Stimulated activated effector memory CD8-positive, alpha-beta T cell treated with anti-CD3 and anti-CD28 coated beads, Interleukin-12 subunit alpha, Interleukin-12 subunit beta, amount 100 ng/mL, for 72 hours (primary cell): ENCODE measurements at regions not wholly inside any gene's neighbourhood (a gene's known extent, or its start where the extent isn't known, plus 50 kb on each side); places are given as distances from the start of the nearest gene placed in this dataset.
"Not testable (repeated sequence)": the region's sequence is repeated elsewhere in the genome, so short reads cannot be mapped to it uniquely, and the experiment has no call there.

Source experiments
- ATAC-seq: fragments of 150-1000 bp; cut with Tn5 transposase; 2 replicates; pipeline ENCODE4 v1.10.0; 2021
- DNase-seq, 2 donors: peaks; one replicate each; pipeline ENCODE4 v3.0.0; 2021 to 2022; ENCODE audit warnings: low spot score in 2 of 2
- H3K27ac Mint-ChIP-seq: one replicate; pipeline ENCODE4 v1.8.0; 2022; ENCODE audit warnings: mild to moderate bottlenecking, mixed read lengths
- H3K36me3 Mint-ChIP-seq: one replicate; pipeline ENCODE4 v1.8.0; 2022; ENCODE audit warnings: mild to moderate bottlenecking, mixed read lengths
- H3K4me1 Mint-ChIP-seq: one replicate; pipeline ENCODE4 v1.8.0; 2022; ENCODE audit warnings: mixed read lengths
- H3K4me3 Mint-ChIP-seq: one replicate; pipeline ENCODE4 v1.8.0; 2022; ENCODE audit warnings: mild to moderate bottlenecking, mixed read lengths
- H3K9me3 Mint-ChIP-seq: one replicate; pipeline ENCODE4 v1.8.0; 2022; ENCODE audit warnings: mixed read lengths

GRCh38 chr12:34604631-34605509, 582.6 kb downstream of the ALG10 start:
- Mint-ChIP-seq H3K27ac (no peak overlapping the region), H3K36me3 (no peaks in the 10 kb centered on the region), H3K9me3 (peaks cover 41% of the 10 kb centered on the region), H3K4me3 (no peak overlapping the region), H3K4me1 (no peaks in the 10 kb centered on the region)
- DNase-seq (no peak), ATAC-seq (no peak)

GRCh38 chr12:34605510-34605887, 583.2 kb downstream of the ALG10 start:
- DNase-seq: no peak
- H3K9me3 Mint-ChIP-seq: peaks cover 35% of the 10 kb centered on the region
- H3K4me3 Mint-ChIP-seq: no peak overlapping the region
- H3K4me1 Mint-ChIP-seq: no peaks in the 10 kb centered on the region
- H3K27ac Mint-ChIP-seq: no peak overlapping the region
- ATAC-seq: no peak
- H3K36me3 Mint-ChIP-seq: no peaks in the 10 kb centered on the region

GRCh38 chr12:34605955-34606748, 583.9 kb downstream of the ALG10 start:
- DNase-seq: no peak
- ATAC-seq: no peak
- Mint-ChIP-seq H3K4me1 (no peaks in the 10 kb centered on the region), H3K9me3 (peaks cover 34% of the 10 kb centered on the region), H3K27ac (no peak overlapping the region), H3K36me3 (no peaks in the 10 kb centered on the region), H3K4me3 (no peak overlapping the region)

- Mint-ChIP-seq H3K36me3 (no peaks in the 10 kb centered on the region), H3K27ac (no peak overlapping the region), H3K9me3 (peaks cover 33% of the 10 kb centered on the region)
Observed at GRCh38 chr12:34606749-34607519, 584.6 kb downstream of the ALG10 start.

GRCh38 chr12:34607520-34608195, 585.4 kb downstream of the ALG10 start:
- no peak overlapping the region for H3K27ac Mint-ChIP-seq
- peaks cover 30% of the 10 kb centered on the region for H3K9me3 Mint-ChIP-seq
- DNase-seq: no peak
- no peak for ATAC-seq
- H3K36me3 Mint-ChIP-seq: no peaks in the 10 kb centered on the region
- H3K4me3 Mint-ChIP-seq: no peak overlapping the region
- no peaks in the 10 kb centered on the region for H3K4me1 Mint-ChIP-seq

More at GRCh38 chr12:34606749-34607519, 584.6 kb downstream of the ALG10 start:
- DNase-seq: no peak
- H3K4me1 Mint-ChIP-seq: no peaks in the 10 kb centered on the region
- no peak for ATAC-seq
- H3K4me3 Mint-ChIP-seq: no peak overlapping the region

- ATAC-seq, DNase-seq, H3K27ac Mint-ChIP-seq, H3K36me3 Mint-ChIP-seq, H3K4me1 Mint-ChIP-seq, H3K4me3 Mint-ChIP-seq: not testable (repeated sequence)
- H3K9me3 Mint-ChIP-seq: peaks cover 23% of the 10 kb centered on the region
Observed at GRCh38 chr12:34613988-34614387, 591.7 kb downstream of the ALG10 start.

GRCh38 chr12:34625116-34625515, 602.8 kb downstream of the ALG10 start:
- Mint-ChIP-seq H3K27ac (no peak overlapping the region), H3K4me1 (no peaks in the 10 kb centered on the region), H3K36me3 (no peaks in the 10 kb centered on the region), H3K9me3 (peaks cover 20% of the 10 kb centered on the region), H3K4me3 (no peak overlapping the region)
- ATAC-seq: no peak
- no peak for DNase-seq

- peaks cover 15% of the 10 kb centered on the region for H3K9me3 Mint-ChIP-seq
- no peak overlapping the region for H3K27ac Mint-ChIP-seq
- ATAC-seq (no peak), DNase-seq (no peak)
- H3K4me1 Mint-ChIP-seq: no peaks in the 10 kb centered on the region
- H3K4me3 Mint-ChIP-seq: no peak overlapping the region
- no peaks in the 10 kb centered on the region for H3K36me3 Mint-ChIP-seq
Observed at GRCh38 chr12:34626363-34627157, 604.3 kb downstream of the ALG10 start.
